ENCODE measurements at regions not wholly inside any gene's neighbourhood (a gene's known extent, or its start where the extent isn't known, plus 50 kb on each side); places are given as distances from the start of the nearest gene placed in this dataset.

DNA sequence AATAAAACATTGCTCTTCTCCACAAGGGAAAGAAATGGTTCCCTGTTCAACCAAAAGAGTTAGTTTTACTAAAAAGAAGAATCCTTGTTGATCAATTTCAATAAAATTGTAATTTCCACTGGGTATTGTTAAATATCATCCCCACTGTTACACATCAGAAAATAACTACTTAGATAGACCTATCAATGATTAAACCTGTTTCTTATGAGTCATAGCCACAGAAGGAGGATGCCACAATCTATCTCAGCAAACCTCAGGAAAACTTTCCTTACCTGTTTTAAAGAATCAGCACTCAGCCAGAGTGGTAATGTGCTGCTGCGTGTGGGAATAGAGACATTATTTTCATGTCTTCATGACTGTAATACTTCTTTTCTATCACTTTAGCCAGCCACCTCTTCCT lies 72.5 kb upstream of the RPS4Y2 start:
- no peaks in the 10 kb centered on the region for H3K4me1 ChIP-seq (ENCODE audit: control insufficient read depth in 3 of 3, insufficient read depth in 2 of 3, low read depth in 1 of 3, low read length in 2 of 3)
- no peak for FAIRE-seq
- no peak overlapping the region for H3K27ac ChIP-seq (ENCODE audit: low read depth in 1 of 3, low read length in 2 of 3)
- WGBS, 3 donors = 85 to 90% methylated on average over 1 of the region's 1 CpG; no CpG with 5 or more reads in 1 of the 3 donors
- no peak overlapping the region for H3K4me3 ChIP-seq (ENCODE audit: low read depth in 1 of 3, low read length in 3 of 3)
- H3K36me3 ChIP-seq (ENCODE audit: control insufficient read depth in 3 of 3, insufficient read depth in 2 of 3, low read depth in 1 of 3, low read length in 3 of 3) = no peaks in the 10 kb centered on the region
- no peaks in the 10 kb centered on the region for H3K27me3 ChIP-seq (ENCODE audit: control insufficient read depth in 3 of 3, insufficient read depth in 3 of 3, low read length in 3 of 3)
- DNase-seq = no peak
- H3K9me3 ChIP-seq (ENCODE audit: control insufficient read depth in 2 of 2, insufficient read depth in 1 of 2, low read depth in 1 of 2, low read length in 1 of 2) = no peaks in the 10 kb centered on the region

DNA sequence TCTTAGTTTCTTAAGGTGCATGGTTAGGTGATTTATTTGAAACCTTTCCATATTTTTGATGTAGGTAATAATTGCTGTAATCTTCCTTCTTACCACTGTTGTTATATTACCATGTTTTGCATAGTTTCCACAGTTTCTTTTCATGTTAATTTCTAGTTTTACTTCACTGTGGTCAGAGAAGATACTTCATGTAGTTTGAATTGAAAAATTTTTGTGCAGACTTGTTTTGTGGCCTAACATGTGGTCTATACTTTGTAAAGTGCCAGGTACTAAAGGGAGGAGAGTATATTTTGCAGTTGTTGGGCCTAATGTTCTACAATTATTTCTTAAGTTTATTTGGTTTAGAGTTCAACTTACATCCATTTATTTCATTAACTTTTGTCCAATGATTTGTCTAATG lies 69.2 kb upstream of the RPS4Y2 start:
- Histone ChIP-seq H3K4me3 (ENCODE audit: low read depth in 1 of 3, low read length in 3 of 3) (no peak overlapping the region), H3K27me3 (ENCODE audit: control insufficient read depth in 3 of 3, insufficient read depth in 3 of 3, low read length in 3 of 3) (no peaks in the 10 kb centered on the region), H3K9me3 (ENCODE audit: control insufficient read depth in 2 of 2, insufficient read depth in 1 of 2, low read depth in 1 of 2, low read length in 1 of 2) (no peaks in the 10 kb centered on the region), H3K27ac (ENCODE audit: low read depth in 1 of 3, low read length in 2 of 3) (no peak overlapping the region), H3K36me3 (ENCODE audit: control insufficient read depth in 3 of 3, insufficient read depth in 2 of 3, low read depth in 1 of 3, low read length in 3 of 3) (no peaks in the 10 kb centered on the region), H3K4me1 (ENCODE audit: control insufficient read depth in 3 of 3, insufficient read depth in 2 of 3, low read depth in 1 of 3, low read length in 2 of 3) (no peaks in the 10 kb centered on the region)
- FAIRE-seq (no peak), DNase-seq (no peak)
